Stimulated activated CD8-positive, alpha-beta memory T cell treated with anti-CD3 and anti-CD28 coated beads, Interleukin-7, amount 100 ng/mL, for 48 hours (primary cell): ENCODE measurements at regions not wholly inside any gene's neighbourhood (a gene's known extent, or its start where the extent isn't known, plus 50 kb on each side); places are given as distances from the start of the nearest gene placed in this dataset.

Experiments used
- DNase-seq, 2 donors: peaks; one replicate each; pipeline ENCODE4 v3.0.0-alpha.2; 2020; ENCODE audit warnings: low read depth in 1 of 2; ENCODE audit errors: extremely low read depth in 1 of 2

- no peak for DNase-seq
Measured at GRCh38 chr13:109671919-109672318, 114.5 kb downstream of the IRS2 start.

GRCh38 chr13:109670776-109671175 is 115.6 kb downstream of the IRS2 start:
- DNase-seq: no peak

GRCh38 chr13:109669956-109670355 is 116.4 kb downstream of the IRS2 start:
- DNase-seq: no peak

DNA sequence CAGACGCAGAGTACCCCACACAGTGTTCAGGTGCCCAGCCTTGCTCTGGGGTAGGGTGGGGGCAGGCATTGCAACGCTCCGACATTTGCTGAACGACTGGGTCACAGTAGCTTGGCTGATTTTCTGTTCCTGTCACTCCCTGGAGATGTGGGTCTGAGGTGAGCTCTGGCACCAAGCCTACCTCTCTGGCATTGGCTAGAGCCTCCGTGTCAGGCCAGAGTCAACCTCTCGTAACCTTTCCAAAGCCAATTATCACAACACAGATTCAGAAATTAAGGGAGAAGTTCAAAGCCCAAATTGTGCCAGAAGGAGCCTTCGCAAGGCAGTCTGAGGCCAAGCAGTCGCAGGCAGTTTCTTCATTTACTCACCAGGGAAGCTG is 117.2 kb downstream of the IRS2 start:
- no peak for DNase-seq

DNA sequence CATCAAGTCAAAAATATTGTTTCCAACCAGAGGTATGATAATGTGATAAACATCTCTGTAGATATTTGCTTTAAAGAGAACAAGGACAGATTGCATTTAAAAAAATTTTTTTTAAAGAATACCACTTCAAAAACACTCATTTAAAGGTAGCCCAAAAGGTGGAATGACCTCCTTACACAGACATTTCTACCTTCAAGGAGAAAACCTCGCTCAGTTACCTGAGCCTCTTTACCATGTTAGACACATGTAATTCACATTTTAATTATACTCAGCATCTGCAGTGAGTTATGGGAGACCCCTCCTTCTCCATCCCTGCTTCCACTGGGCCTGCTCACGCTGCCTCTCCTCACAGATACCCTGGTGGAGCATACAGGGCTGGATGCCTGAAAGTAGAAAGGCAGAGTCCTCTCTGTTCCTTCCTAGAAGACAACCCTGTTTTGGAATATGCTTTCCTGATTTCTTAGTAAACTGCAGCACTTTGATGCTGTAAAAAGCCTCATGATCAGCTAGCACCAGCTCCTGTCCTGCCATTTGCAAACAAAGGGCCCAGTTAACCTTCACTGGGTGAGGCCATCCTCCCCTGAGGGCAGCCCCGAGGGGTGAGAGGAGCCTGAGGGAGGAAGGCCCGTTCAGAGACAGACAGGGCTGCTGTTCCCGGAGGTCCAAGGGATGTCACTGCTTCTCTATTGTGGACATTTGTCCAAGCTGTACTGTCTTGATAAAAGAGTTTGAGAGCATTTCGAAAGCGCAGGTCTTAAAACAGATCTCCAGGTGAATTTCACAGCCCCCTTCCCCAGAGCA is 117.8 kb downstream of the IRS2 start:
- DNase-seq: no peak

DNA sequence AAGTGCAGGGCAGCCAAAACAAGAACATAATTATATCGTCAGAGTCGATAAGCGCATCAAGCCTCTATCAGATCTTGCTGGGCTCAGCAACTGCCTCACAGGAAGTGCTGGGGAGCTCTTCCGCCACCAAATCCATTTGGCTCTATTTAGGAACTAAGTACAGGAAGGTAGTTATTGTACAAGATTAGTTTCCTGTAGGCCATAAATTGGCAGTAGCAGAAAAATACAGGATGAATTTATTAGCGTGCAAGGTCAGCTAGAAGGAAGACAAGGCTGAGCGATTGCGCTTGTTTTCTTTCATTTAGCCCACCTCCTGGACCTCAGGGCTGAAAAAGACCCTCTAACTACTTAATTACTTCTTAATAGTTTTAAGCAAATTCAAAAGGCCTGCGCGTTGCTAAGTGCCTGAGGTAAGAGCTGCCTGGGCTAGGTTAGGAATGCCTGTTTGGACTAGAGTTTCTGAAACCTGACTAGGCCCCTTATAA is 118.5 kb downstream of the IRS2 start:
- DNase-seq: no peak

GRCh38 chr13:109667056-109667455 is 119.3 kb downstream of the IRS2 start:
- no peak for DNase-seq

- no peak for DNase-seq
Measured at GRCh38 chr13:109666656-109667055, 119.7 kb downstream of the IRS2 start.

- no peak for DNase-seq
Measured at GRCh38 chr13:109665781-109666249, 120.6 kb downstream of the IRS2 start.

- no peak for DNase-seq
Measured at GRCh38 chr13:109665240-109665639, 121.1 kb downstream of the IRS2 start.

- no peak for DNase-seq
Measured at GRCh38 chr13:109657395-109657794, 129.0 kb downstream of the IRS2 start.

DNA sequence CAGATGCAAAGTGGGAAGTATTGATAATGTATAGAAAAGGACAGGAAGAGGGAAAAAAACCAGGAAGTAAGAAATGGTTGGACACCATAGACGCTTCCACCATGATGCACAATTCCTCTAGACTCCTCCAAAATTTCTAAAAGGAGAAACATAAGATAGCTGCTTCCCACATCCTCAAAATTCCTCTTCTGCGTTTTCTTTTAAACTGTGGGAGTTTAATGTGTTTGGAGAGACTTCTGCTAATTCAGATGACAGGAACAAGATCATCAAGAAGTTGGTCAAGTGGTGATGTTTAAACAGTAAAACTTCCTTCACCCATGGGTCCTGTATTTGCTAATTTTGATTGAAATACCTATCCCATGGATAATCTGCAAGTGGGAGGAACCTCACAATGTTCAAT is 130.2 kb downstream of the IRS2 start:
- DNase-seq: no peak

GRCh38 chr13:109655611-109656010 is 130.8 kb downstream of the IRS2 start:
- DNase-seq: no peak

DNA sequence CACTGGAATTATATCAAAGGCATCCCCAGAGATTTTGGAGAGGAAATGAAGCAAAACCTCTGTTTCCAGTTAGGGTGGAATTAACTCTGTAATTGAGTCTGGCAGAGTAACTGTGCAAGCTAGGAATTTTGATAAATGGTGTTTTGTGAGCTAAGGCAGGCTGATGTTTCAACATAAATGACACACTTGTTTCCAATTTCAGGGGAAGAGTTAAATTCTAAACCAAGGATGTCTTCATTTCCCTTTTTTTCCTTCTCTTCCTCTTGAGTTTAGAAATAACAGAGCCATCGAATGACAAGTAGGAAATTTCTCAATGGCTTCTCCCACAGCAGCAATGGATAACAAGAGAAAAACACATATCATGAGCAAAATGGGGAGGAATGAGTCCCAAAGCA is 131.2 kb downstream of the IRS2 start:
- DNase-seq: no peak

- DNase-seq: no peak
Measured at GRCh38 chr13:109654341-109655205, 131.8 kb downstream of the IRS2 start.

DNA sequence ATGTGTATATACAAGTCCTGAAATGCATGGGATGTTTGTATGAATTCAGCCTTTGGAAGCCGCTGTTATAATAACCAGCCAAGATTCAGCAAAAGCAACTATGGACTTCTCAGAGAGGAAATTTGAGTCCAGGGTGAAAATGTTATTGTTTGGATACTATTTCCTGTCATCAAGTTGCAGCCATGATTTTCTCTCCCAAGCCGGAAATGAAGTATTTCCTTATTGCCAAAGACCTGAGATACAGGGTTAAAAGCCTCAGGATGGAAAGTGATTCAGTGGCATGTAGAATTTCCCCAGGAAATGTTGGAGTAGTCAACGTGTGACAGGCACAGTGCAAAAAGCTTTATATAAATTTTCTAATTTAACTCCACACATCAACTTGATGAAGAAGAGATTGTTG is 133.9 kb downstream of the IRS2 start:
- DNase-seq: no peak

DNA sequence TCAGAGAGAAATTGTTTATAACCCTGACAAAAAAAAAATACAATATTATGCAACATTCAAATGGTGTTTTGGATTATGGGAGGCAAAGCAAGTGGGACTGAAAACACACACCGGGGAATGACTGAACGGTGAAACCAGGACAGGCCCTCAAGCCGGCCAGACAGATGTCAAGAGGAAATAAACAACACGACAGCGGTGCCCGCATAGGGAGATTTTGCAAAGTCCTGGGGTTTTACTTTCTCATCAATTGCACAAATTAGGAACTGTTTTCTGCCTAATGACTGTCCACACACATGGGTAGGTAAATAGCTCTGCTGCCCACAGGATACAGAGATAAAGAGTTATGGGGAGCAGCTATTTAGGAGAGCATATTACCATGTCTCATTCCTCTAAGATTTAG is 134.5 kb downstream of the IRS2 start:
- DNase-seq: no peak

- DNase-seq: no peak
Measured at GRCh38 chr13:109651311-109651710, 135.1 kb downstream of the IRS2 start.

GRCh38 chr13:109650861-109651260 is 135.5 kb downstream of the IRS2 start:
- no peak for DNase-seq

DNA sequence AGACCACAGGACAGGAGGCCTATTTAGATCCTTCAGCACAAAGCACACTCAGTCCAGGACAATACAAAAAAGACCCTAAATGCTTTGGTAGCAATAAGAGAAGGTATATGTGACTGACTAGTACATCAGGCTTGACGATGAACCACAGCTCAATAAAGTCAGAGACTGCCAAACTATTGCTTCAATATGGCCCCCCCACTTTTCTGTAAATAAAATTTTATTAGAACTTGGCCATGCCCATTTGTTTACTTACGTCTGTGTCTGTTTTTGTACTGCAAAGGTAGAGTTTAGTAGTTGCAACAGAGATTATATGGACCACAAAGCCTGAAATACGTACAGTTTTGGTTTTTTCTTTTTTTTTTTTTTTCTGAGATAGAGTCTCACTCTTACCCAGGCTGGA is 136.7 kb downstream of the IRS2 start:
- DNase-seq: no peak

- DNase-seq: no peak
Measured at GRCh38 chr13:109647699-109648098, 138.7 kb downstream of the IRS2 start.

DNA sequence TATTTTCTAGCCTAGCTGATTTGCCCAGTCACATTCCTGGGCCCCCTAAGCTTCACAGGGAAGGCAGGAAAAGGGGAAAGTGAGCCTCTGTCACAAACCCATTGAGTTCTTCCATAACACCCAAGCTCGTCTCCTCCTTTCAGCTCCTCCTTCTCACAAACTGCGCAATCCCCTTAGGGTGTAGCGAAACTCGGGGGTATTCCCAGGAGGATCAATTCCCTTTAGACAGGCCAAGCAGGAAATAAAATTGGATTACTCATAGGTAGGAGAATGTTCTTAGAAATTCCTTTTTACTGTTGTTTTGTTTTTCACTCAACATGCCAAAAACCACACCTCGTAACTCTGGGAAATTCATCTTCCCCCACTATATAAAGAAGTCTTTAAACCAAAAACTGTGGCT is 139.3 kb downstream of the IRS2 start:
- DNase-seq: no peak
